GOT3 (cell line): ENCODE measurements at regions not wholly inside any gene's neighbourhood (a gene's known extent, or its start where the extent isn't known, plus 50 kb on each side); places are given as distances from the start of the nearest gene placed in this dataset.
"Not testable (repeated sequence)": the region's sequence is repeated elsewhere in the genome, so short reads cannot be mapped to it uniquely, and the experiment has no call there.

Experiments
- DNase-seq: peaks from one replicate; lab custom pipeline; 2025; ENCODE audit warnings: mixed read lengths; lab: John Stamatoyannopoulos, UW

GRCh38 chr20:30393523-30393922 is 863.9 kb upstream of the DEFB115 start:
- DNase-seq = not testable (repeated sequence)

- DNase-seq = not testable (repeated sequence)
Measured at GRCh38 chr20:30397111-30397510, 860.4 kb upstream of the DEFB115 start.

GRCh38 chr20:30405061-30405460 is 852.4 kb upstream of the DEFB115 start:
- DNase-seq = not testable (repeated sequence)

- not testable (repeated sequence) for DNase-seq
Measured at GRCh38 chr20:30405585-30405984, 851.9 kb upstream of the DEFB115 start.

GRCh38 chr20:30406370-30406769 is 851.1 kb upstream of the DEFB115 start:
- not testable (repeated sequence) for DNase-seq

GRCh38 chr20:30412972-30413371 is 844.5 kb upstream of the DEFB115 start:
- DNase-seq = no peak

- DNase-seq = not testable (repeated sequence)
Measured at GRCh38 chr20:30417387-30417786, 840.1 kb upstream of the DEFB115 start.

- not testable (repeated sequence) for DNase-seq
Measured at GRCh38 chr20:30418378-30418777, 839.1 kb upstream of the DEFB115 start.

- DNase-seq = no peak
Measured at GRCh38 chr20:30419466-30419865, 838.0 kb upstream of the DEFB115 start.

- DNase-seq = not testable (repeated sequence)
Measured at GRCh38 chr20:30419871-30420420, 837.5 kb upstream of the DEFB115 start.
